NT2/D1 (cell line): ENCODE measurements at regions not wholly inside any gene's neighbourhood (a gene's known extent, or its start where the extent isn't known, plus 50 kb on each side); places are given as distances from the start of the nearest gene placed in this dataset.

ENCODE experiments used
- DNase-seq: peaks from one replicate; pipeline ENCODE4 v3.0.0-alpha.2; 2011; ENCODE audit warnings: low read depth, low spot score
- H3K27me3 ChIP-seq: 2 replicates; pipeline ENCODE4 v1.6.0; 2011; ENCODE audit warnings: mild to moderate bottlenecking; ENCODE audit not compliant: insufficient read length, insufficient read depth
- H3K36me3 ChIP-seq: 2 replicates; pipeline ENCODE4 v1.6.1; 2011; ENCODE audit warnings: mild to moderate bottlenecking, low read length, mixed read lengths; ENCODE audit not compliant: insufficient read depth, insufficient read length
- H3K4me1 ChIP-seq: 2 replicates; pipeline ENCODE4 v1.5.1; 2011; ENCODE audit not compliant: insufficient read depth, insufficient read length
- H3K4me3 ChIP-seq: 2 replicates; pipeline ENCODE4 v1.5.1; 2011; ENCODE audit warnings: low read depth; ENCODE audit not compliant: insufficient read length
- H3K9ac ChIP-seq: 2 replicates; pipeline ENCODE4 v1.6.0; 2011; ENCODE audit warnings: low read depth; ENCODE audit not compliant: insufficient read length
- H3K9me3 ChIP-seq: 2 replicates; pipeline ENCODE4 v1.5.1; 2011; ENCODE audit warnings: mild to moderate bottlenecking, low read length; ENCODE audit not compliant: insufficient read depth
- SUZ12 ChIP-seq: IDR thresholded peaks from 2 replicates; pipeline ENCODE4 v1.6.1; 2011; ENCODE audit not compliant: insufficient read length, insufficient read depth; ENCODE audit errors: extremely low read depth
- YY1 ChIP-seq: IDR thresholded peaks from 2 replicates; pipeline ENCODE4 v1.6.1; 2011; ENCODE audit not compliant: insufficient read length, insufficient read depth
- ZNF274 ChIP-seq: IDR thresholded peaks from 2 replicates; pipeline ENCODE4 v1.6.1; 2011; ENCODE audit warnings: mild to moderate bottlenecking, low read depth, low read length

GRCh38 chr2:180519276-180519675 is 461.1 kb upstream of the UBE2E3 start:
- Histone ChIP-seq H3K4me1 (no peaks in the 10 kb centered on the region), H3K36me3 (no peaks in the 10 kb centered on the region), H3K4me3 (no peak overlapping the region), H3K27me3 (no peaks in the 10 kb centered on the region), H3K9me3 (no peaks in the 10 kb centered on the region), H3K9ac (no peak overlapping the region)
- no peak for DNase-seq
- no peak for TF ChIP-seq ZNF274

GRCh38 chr2:180516232-180516631 is 464.2 kb upstream of the UBE2E3 start:
- TF ChIP-seq SUZ12 (no peak), YY1 (no peak), ZNF274 (no peak)
- no peak for DNase-seq
- no peaks in the 10 kb centered on the region for H3K4me1 ChIP-seq
- no peak overlapping the region for H3K4me3 ChIP-seq
- H3K36me3 ChIP-seq, result no peaks in the 10 kb centered on the region
- no peaks in the 10 kb centered on the region for H3K9me3 ChIP-seq
- no peak overlapping the region for H3K9ac ChIP-seq
- H3K27me3 ChIP-seq, result no peaks in the 10 kb centered on the region

GRCh38 chr2:180513389-180513788 is 467.0 kb upstream of the UBE2E3 start:
- DNase-seq, result no peak
- Histone ChIP-seq H3K9me3 (no peaks in the 10 kb centered on the region), H3K4me1 (no peaks in the 10 kb centered on the region), H3K36me3 (no peaks in the 10 kb centered on the region), H3K4me3 (no peak overlapping the region), H3K27me3 (no peaks in the 10 kb centered on the region), H3K9ac (no peak overlapping the region)
- no peak for TF ChIP-seq SUZ12
- TF ChIP-seq YY1, result no peak
- no peak for TF ChIP-seq ZNF274

- no peak overlapping the region for H3K4me3 ChIP-seq
- H3K36me3 ChIP-seq, result no peaks in the 10 kb centered on the region
- no peak overlapping the region for H3K9ac ChIP-seq
- DNase-seq, result no peak
- TF ChIP-seq ZNF274, result no peak
- no peak for TF ChIP-seq SUZ12
- TF ChIP-seq YY1, result no peak
- no peaks in the 10 kb centered on the region for H3K4me1 ChIP-seq
- no peaks in the 10 kb centered on the region for H3K27me3 ChIP-seq
- H3K9me3 ChIP-seq, result no peaks in the 10 kb centered on the region
Measured at GRCh38 chr2:180508458-180508857, 471.9 kb upstream of the UBE2E3 start.

GRCh38 chr2:180507028-180507427 is 473.4 kb upstream of the UBE2E3 start:
- Histone ChIP-seq H3K9me3 (no peaks in the 10 kb centered on the region), H3K9ac (no peak overlapping the region), H3K4me3 (no peak overlapping the region), H3K36me3 (no peaks in the 10 kb centered on the region), H3K4me1 (no peaks in the 10 kb centered on the region), H3K27me3 (no peaks in the 10 kb centered on the region)
- no peak for DNase-seq
- TF ChIP-seq YY1 (no peak), ZNF274 (no peak), SUZ12 (no peak)

- no peaks in the 10 kb centered on the region for H3K36me3 ChIP-seq
- H3K9ac ChIP-seq, result no peak overlapping the region
- H3K4me3 ChIP-seq, result no peak overlapping the region
- no peak for DNase-seq
- no peaks in the 10 kb centered on the region for H3K9me3 ChIP-seq
- TF ChIP-seq SUZ12, result no peak
- no peak for TF ChIP-seq YY1
- TF ChIP-seq ZNF274, result no peak
- no peaks in the 10 kb centered on the region for H3K4me1 ChIP-seq
- no peaks in the 10 kb centered on the region for H3K27me3 ChIP-seq
Measured at GRCh38 chr2:180505203-180505602, 475.2 kb upstream of the UBE2E3 start.

- no peak overlapping the region for H3K4me3 ChIP-seq
- H3K9ac ChIP-seq, result no peak overlapping the region
- H3K4me1 ChIP-seq, result no peaks in the 10 kb centered on the region
- H3K9me3 ChIP-seq, result no peaks in the 10 kb centered on the region
- no peaks in the 10 kb centered on the region for H3K27me3 ChIP-seq
- DNase-seq, result no peak
- no peaks in the 10 kb centered on the region for H3K36me3 ChIP-seq
- TF ChIP-seq ZNF274 (no peak), SUZ12 (no peak), YY1 (no peak)
Measured at GRCh38 chr2:180497621-180498152, 482.7 kb upstream of the UBE2E3 start.

- Histone ChIP-seq H3K9ac (no peak overlapping the region), H3K9me3 (no peaks in the 10 kb centered on the region), H3K4me3 (no peak overlapping the region), H3K4me1 (no peaks in the 10 kb centered on the region), H3K36me3 (no peaks in the 10 kb centered on the region), H3K27me3 (no peaks in the 10 kb centered on the region)
- DNase-seq, result no peak
- TF ChIP-seq ZNF274 (no peak), YY1 (no peak), SUZ12 (no peak)
Measured at GRCh38 chr2:180495606-180496005, 484.8 kb upstream of the UBE2E3 start.
